ENCODE measurements at regions not wholly inside any gene's neighbourhood (a gene's known extent, or its start where the extent isn't known, plus 50 kb on each side); places are given as distances from the start of the nearest gene placed in this dataset.

DNA sequence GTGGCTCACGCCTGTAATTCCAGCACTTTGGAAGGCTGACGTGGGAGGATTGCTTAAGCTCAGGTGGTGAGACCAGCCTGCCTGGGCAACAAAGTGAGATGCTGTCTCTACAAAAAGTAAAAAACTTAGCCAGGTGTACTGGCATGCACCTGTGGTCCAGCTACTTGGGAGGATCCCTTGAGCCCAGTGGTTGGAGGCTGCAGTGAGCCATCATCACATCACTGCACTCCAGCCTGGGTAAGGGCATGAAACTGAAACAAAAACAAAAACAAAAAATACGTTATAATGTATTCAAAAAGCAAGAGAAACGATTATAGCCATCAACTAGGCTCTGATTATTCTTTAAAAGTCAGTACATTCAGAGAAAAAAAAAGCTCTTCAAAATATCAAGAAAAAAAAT, 62.5 kb downstream of the TCF20 start:
- TF ChIP-seq CTCF (IDR thresholded peaks at IDR 0.05) = no peak
- POLR2A ChIA-PET = no interaction called here
- intact Hi-C loops (cut with micrococcal nuclease) = no loop called here
- H3K9me3 Mint-ChIP-seq = no peaks in the 10 kb centered on the region
- H3K36me3 Mint-ChIP-seq (ENCODE audit: low read depth) = peaks cover 78% of the 10 kb centered on the region
- H3K27me3 Mint-ChIP-seq = no peaks in the 10 kb centered on the region
- no peak overlapping the region for H3K4me3 Mint-ChIP-seq
- CTCF ChIA-PET = interaction anchor here (0.8 kb wide), 1 partner anchor 230 kb away, joined by 3 read pairs; no protein-coding TSS in a partner anchor
- peaks cover 41% of the 10 kb centered on the region for H3K4me1 Mint-ChIP-seq
- no peak overlapping the region for H3K27ac Mint-ChIP-seq
- no peak for DNase-seq
- peak; percentile 34 for ATAC-seq (ENCODE audit: low read depth)

DNA sequence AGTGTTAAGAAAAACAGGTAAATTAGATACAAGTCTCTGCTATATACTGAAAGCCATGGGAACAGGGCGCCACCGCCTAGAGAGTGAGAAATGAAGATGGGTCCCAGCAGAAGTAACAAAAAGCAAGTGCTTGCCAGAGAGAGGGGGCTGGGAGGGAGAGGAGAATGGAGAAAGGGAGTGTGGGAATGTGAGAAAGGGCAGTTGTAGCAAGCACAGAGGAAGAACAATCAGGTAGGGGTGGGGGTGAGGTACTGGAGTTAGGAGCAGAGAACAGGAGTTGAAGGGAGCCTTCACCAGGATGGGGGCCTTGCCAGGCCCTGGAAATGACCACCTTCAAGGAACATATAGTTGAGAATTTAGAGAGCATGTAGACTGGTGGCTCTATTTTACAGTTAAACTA, 66.8 kb downstream of the TCF20 start:
- no peak for ATAC-seq (ENCODE audit: low read depth)
- Mint-ChIP-seq H3K27ac (no peak overlapping the region), H3K4me3 (no peak overlapping the region), H3K27me3 (no peaks in the 10 kb centered on the region), H3K36me3 (ENCODE audit: low read depth) (peaks cover 58% of the 10 kb centered on the region), H3K9me3 (no peaks in the 10 kb centered on the region), H3K4me1 (peaks cover 40% of the 10 kb centered on the region)
- TF ChIP-seq CTCF (IDR thresholded peaks at IDR 0.05) = no peak
- intact Hi-C loops (cut with micrococcal nuclease) = no loop called here
- DNase-seq = no peak
- ChIA-PET POLR2A (no interaction called here), CTCF (no interaction called here)

- intact Hi-C loops (cut with micrococcal nuclease) = no loop called here
- Mint-ChIP-seq H3K9me3 (no peaks in the 10 kb centered on the region), H3K27me3 (no peaks in the 10 kb centered on the region), H3K4me1 (peaks cover 30% of the 10 kb centered on the region), H3K27ac (no peak overlapping the region), H3K36me3 (ENCODE audit: low read depth) (peaks cover 51% of the 10 kb centered on the region), H3K4me3 (no peak overlapping the region)
- ATAC-seq (ENCODE audit: low read depth) (no peak), DNase-seq (no peak)
- no peak for TF ChIP-seq CTCF (IDR thresholded peaks at IDR 0.05)
- POLR2A ChIA-PET = no interaction called here
- CTCF ChIA-PET = interaction anchor here (0.6 kb wide), 1 partner anchor 52 kb away, joined by 3 read pairs; no protein-coding TSS in a partner anchor
Measured at GRCh38 chr22:42202669-42203068, 67.8 kb downstream of the TCF20 start.

- CTCF ChIA-PET = interaction anchor here (0.6 kb wide), 1 partner anchor 52 kb away, joined by 3 read pairs; no protein-coding TSS in a partner anchor
- intact Hi-C loops (cut with micrococcal nuclease) = no loop called here
- POLR2A ChIA-PET = no interaction called here
- no peak overlapping the region for H3K27ac Mint-ChIP-seq
- no peak overlapping the region for H3K4me3 Mint-ChIP-seq
- peaks cover 46% of the 10 kb centered on the region for H3K36me3 Mint-ChIP-seq (ENCODE audit: low read depth)
- DNase-seq = no peak
- peaks cover 27% of the 10 kb centered on the region for H3K4me1 Mint-ChIP-seq
- no peak for TF ChIP-seq CTCF (IDR thresholded peaks at IDR 0.05)
- H3K27me3 Mint-ChIP-seq = no peaks in the 10 kb centered on the region
- ATAC-seq (ENCODE audit: low read depth) = no peak
- H3K9me3 Mint-ChIP-seq = no peaks in the 10 kb centered on the region
Measured at GRCh38 chr22:42202048-42202447, 68.4 kb downstream of the TCF20 start.

- peaks cover 38% of the 10 kb centered on the region for H3K4me1 Mint-ChIP-seq
Measured at GRCh38 chr22:42199025-42199424, 68.4 kb upstream of the CYP2D6 start.

More at GRCh38 chr22:42199025-42199424, 68.4 kb upstream of the CYP2D6 start:
- CTCF ChIA-PET = no interaction called here
- POLR2A ChIA-PET = interaction anchor here (0.7 kb wide), 1 partner anchor 354 kb away, joined by 4 read pairs; no protein-coding TSS in a partner anchor
- no peak for TF ChIP-seq CTCF (IDR thresholded peaks at IDR 0.05)
- ATAC-seq (ENCODE audit: low read depth) = no peak
- Mint-ChIP-seq H3K9me3 (no peaks in the 10 kb centered on the region), H3K4me3 (no peak overlapping the region), H3K27me3 (no peaks in the 10 kb centered on the region), H3K27ac (no peak overlapping the region), H3K36me3 (ENCODE audit: low read depth) (peaks cover 33% of the 10 kb centered on the region)
- intact Hi-C loops (cut with micrococcal nuclease) = no loop called here
- DNase-seq = no peak
